Hematopoietic multipotent progenitor cell treated with erythropoietin and hydrocortisone succinate and interleukin-3 and kit ligand, for 15 days (in vitro differentiated cells): ENCODE measurements at regions not wholly inside any gene's neighbourhood (a gene's known extent, or its start where the extent isn't known, plus 50 kb on each side); places are given as distances from the start of the nearest gene placed in this dataset.

Experiments
- DNase-seq: peaks from one replicate; pipeline ENCODE4 v3.0.0-alpha.2; 2015; ENCODE audit warnings: low spot score

DNA sequence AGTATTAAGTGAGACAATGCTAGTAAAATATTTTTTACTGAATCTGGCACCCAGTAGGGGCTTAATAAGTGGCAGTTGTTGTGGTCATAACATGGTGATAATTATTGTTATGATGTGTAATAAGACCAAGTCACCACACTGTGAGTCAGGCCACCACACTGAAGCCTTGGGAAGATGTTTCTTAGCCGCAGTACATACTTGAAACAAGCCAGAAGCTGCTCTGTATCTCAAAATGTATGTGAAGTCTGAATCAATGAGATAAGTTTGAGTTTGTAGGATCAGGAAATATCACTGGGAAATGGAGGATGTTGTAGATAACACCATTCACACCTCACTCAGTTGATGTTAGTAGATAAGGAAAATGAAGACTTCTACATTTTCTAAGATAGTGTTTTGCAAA is 51.3 kb upstream of the PTPN3 start:
- no peak for DNase-seq

DNA sequence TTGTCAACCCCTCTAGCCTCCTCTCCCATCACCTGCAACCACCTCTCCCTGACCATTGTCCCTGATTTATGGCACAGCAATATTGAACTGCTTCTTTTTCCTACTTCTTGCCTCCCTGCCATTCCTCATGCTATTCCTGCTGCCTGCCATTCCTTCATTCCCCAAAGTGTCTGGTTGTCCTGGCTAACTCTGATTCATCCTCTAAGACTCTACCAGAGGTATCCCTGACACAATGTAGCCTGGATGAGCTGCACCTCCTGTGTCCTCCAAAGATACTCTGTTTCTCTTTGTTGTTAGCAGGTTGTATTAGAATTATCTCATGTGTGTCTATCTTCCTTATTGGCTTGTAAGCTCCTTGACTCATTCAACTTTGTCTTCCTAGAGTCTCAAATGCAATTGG is 53.5 kb upstream of the PTPN3 start:
- no peak for DNase-seq

DNA sequence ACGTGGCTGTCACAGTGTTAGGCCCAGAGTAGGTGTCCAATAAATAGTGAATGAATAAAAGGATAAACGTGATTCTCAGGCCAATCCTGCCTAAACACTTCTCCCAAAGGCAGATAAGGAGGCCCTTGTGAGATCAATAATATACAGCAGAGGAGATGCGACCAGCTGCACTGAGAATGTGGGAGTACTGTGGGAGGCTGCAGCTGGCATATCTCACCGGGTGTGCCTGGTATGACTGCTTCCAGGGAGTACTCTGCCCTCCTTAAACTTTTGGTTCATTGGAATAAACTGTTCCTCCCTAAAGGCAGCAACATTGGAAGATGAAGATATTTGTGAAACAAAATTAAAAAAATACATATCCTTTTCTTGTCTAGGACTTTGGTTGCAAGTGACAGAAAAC is 57.1 kb upstream of the PTPN3 start:
- no peak for DNase-seq

DNA sequence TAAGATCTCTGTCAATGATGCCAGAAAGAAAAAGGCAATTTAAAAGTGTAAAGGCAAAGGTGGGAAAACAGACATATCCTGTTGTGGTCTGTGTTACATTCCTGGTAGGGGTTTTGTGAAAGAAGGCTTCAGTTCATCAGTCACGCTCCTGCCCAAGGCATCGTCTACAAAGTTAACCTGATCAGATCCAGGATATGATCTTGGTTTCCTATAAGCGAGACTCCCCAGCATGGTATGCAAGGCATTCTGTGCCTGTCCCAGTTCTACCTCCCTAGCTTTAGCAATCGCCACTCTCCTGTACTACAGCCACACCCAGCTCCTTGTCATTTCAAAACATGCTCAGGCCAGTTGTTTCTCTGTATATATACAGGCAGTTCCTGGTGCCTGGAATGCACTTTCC is 58.0 kb upstream of the PTPN3 start:
- DNase-seq: no peak

GRCh38 chr9:109556786-109557185 is 58.7 kb upstream of the PTPN3 start:
- DNase-seq: no peak

DNA sequence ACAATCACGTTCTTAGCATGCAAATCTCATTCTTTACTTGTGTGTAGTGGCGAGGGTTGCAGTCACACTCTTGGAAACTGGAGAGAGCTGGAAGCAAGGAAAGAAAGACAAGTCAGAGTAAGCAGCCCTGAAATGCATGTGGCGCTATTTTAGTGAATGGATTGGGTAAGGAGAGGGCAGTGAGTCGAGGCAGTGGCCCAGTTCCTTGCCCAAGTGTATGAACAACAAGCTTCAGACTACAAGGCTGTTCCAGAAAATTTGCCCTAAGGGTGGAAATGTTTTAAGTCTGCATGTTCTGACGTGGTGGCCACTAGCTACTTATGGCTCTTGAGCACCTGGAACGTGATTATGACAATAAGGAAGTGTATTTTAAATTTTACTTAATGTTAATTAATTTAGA is 59.4 kb upstream of the PTPN3 start:
- no peak for DNase-seq

GRCh38 chr9:109558718-109559151 is 60.6 kb upstream of the PTPN3 start:
- no peak for DNase-seq

DNA sequence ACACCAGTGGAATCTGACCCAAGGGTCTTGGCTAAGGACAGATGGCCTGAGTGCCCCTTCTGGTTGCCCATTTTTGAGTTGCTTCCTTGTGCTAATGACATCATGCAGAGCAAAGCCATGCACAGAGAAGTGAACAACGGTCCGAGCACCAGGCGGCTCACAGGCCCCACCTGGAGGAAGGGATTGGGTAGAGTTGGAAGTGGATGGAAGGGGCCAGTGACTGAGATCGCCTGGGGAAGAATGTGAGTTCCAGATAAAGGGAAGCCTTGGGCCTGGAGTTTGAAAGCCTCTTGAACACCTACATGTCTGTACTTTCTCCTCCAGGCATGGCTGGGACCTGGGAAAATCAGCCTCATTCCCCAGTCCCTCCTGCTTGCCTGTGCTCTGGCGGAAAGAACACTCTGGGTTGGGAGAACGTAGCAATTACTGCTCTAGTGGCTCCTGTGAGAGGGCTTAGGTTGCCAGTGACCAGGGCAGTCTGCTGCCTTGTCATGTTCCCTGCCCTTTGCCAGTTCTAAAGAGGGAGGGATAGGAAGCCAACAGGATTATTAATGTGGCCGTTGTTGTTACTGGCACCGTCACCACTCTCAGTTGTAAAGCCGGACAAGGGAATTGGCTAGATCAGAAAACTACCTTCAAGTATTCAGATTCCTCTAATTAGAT is 62.5 kb upstream of the PTPN3 start:
- DNase-seq: no peak

DNA sequence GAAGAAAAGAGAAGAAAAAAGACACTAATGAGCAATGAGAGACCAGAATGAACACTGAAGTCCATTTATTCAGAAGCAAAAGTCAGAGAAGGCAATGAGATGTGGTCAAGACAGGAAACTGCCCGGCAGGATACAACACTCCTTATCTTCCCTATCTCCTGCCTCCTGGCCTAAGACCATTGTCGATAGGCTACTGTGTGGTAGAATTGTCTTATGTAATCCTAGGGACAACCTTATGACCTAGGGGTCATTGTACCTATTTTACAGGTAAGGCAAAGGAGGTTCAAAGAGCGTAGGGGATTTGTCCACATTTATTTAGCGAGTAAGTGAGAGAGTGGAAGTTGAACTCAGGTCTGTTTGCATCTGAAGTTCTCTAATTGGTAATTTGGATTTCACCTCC is 63.0 kb upstream of the PTPN3 start:
- no peak for DNase-seq

GRCh38 chr9:109568089-109568488 is 70.0 kb upstream of the PTPN3 start:
- no peak for DNase-seq

DNA sequence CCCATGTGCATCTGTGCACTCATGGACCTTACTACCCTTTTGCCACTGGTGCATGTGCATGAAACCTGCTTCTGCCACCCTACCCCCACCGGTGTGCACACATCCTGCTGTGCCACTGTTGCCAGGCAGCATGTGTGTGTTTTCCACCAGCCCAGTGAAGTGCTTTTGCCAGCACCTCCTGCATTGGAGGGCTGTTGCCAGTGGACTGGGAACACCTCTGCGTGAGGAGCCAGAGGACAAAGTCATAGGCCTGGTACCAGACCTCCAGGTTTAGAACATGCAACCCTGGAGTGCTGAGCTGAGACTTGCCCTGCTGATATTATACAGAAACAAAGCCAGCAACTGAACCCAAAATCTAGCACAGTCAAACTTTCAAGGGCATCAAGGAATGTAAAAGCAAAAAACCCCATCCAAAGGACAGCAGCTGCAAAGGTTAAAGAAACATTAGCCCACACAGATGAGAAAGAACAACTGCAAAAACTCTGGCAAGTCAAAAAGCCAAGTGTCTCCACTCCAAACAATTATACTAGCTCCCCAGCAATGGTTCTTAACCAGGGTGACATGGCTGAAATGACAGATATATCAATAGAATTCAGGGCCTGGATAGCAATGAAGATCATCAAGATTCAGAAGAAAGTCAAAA is 70.6 kb upstream of the PTPN3 start:
- DNase-seq: no peak

GRCh38 chr9:109574061-109574882 is 76.2 kb upstream of the PTPN3 start:
- no peak for DNase-seq

DNA sequence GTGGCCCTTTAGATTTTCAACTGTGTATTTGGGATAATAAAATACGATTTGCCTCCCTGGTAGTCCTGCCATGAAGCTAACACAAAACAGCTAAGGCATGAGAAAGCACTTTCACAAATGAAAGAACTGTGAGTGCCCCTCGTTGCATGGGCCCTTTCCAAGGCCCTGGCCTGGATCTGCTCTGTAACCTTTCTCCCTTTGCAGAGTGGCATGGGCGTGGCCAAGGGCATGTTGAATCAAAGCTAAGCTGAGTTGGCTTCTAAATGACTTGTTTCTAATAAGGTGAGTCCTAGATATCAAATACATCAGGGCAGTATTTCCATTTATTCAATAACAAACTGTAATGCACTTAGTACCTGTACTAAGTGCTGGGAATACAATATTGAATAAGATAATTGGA is 78.7 kb upstream of the PTPN3 start:
- no peak for DNase-seq

DNA sequence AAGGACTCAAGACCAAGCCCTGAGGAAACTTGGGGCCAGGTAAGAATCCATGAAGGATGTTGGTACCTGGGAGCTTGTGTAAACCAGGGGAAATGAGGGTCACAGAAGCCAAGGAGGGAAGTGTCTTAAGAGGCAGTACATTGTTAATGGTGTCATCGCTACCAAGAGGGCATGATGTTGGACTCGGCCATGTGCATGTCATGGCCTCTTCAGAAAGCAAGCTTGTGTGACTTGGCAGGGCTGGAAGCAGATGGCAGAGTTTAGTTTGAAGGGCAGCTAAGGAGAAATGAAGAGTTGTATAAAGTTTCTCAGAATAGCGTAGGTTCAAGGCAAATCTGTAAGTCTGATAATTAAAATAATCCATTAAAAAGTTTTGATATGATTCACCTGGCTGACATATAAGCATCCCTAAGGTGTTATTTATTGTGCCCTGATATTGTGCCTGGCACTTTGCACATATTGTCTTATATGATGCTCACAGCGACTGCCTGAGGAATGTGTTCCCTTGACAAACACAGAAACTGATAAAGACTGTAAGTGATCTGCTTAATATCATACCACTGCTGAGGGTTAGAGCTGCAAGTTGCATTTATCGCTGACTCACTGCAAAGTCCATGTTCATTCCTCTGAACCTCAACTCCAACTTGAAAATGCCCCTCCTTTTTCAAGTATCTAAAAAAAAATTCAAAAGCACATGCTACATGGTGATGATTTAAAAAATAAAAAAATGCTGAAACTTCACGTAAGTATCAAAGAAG is 81.3 kb upstream of the PTPN3 start:
- DNase-seq: no peak

- DNase-seq: no peak
Observed at GRCh38 chr9:109582386-109582785, 84.3 kb upstream of the PTPN3 start.

- no peak for DNase-seq
Observed at GRCh38 chr9:109584205-109584604, 86.1 kb upstream of the PTPN3 start.

DNA sequence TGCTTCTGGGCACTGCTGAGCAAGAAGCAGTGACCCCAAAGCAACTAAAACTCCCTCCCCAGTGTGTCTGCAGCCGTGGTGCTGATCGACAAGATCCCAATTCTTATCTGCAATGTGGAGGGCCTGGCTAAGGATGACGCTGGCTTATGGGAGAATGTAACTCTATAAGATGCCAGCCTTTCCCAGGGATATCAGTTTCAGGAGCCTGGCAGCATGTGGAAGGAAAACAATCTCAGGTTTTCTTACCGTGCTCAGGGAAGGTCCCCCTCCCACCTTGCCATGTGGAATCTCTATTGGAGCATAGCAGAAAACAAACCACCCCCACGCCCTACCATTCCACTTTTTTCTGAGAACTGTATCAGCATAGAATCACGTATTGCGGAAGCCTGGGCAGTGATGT is 87.7 kb upstream of the PTPN3 start:
- DNase-seq: no peak

- no peak for DNase-seq
Observed at GRCh38 chr9:109586993-109587392, 88.9 kb upstream of the PTPN3 start.

DNA sequence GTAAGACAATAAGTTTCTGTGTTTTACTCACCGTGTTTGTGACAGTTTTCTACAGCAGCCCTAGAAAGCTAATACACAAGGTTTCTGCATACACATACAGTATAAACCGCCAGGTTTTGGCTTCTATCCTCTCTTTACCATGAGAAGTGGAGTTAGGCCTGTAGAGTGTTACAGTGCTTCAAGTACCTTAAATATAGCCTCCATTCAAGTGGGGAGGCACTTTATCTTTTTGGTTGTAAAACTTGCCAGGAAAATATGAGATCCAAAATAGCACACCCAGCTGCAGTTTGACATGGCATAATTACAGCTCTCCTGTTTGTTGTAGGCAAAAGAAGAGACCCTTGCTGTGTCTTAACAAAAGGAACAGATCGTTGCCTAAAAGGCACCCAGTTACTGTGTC is 90.3 kb upstream of the PTPN3 start:
- DNase-seq: no peak

DNA sequence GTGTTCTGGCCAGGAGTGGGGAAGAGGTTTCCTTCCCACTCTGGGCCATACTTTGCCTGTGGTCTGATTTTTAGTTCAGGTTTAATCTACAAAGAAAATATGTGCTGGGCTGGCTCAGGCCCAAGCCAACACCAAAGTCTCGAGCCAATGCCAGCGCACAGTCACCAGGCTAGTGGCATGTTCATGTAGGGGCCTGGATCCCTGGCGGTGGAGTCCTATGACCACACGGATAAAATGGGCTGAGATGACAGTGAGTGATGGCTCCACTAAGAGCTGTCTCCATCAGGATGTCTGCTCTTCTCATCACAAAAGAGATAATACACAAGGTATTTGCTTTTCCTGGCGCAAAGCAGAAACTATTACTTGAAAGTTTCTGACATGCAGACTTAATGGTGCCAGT is 92.9 kb upstream of the PTPN3 start:
- DNase-seq: no peak

DNA sequence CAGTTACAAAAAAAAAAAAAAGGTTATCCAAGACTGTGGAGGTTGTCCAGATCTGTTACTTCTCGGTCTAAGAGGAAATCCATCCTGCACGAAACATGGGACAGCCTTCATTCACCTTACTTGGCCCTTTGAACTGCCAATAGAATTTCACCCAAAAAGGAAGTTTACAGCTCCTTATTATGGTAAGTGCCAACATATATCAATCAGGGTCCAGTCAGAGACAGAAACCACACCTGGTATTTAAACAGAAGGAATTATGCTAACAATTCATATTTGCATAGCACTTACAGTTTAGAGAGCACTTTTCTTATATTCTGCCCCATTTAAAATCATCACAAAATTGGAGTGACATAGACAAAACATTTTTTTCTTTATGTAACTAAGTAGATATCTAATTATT is 93.6 kb upstream of the PTPN3 start:
- no peak for DNase-seq

- no peak for DNase-seq
Observed at GRCh38 chr9:109593612-109594011, 95.5 kb upstream of the PTPN3 start.

DNA sequence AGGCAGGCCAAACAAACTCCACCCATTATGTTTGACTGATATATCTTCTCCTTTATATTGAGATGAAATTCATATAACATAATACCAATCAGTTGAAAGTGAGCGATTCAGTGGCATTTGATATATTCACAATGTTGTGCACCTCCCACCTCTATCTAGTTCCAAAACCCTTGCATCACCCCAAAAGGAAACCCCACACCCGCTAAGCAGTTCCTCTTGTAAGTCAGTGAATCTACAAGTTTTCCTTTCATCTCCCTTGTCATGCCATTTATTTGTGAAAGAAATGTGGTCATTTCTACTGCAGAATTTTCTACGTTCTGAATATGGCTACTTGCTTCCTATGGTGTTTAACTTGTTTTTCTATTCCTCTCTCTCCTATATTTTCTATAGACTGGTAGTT is 99.4 kb upstream of the PTPN3 start:
- DNase-seq: no peak
